ENCODE measurements at regions not wholly inside any gene's neighbourhood (a gene's known extent, or its start where the extent isn't known, plus 50 kb on each side); places are given as distances from the start of the nearest gene placed in this dataset.

GRCh38 chr1:234975941-234976860 is 152.4 kb downstream of the TOMM20 start (continued):
- TF ChIP-seq, protein P1, sequence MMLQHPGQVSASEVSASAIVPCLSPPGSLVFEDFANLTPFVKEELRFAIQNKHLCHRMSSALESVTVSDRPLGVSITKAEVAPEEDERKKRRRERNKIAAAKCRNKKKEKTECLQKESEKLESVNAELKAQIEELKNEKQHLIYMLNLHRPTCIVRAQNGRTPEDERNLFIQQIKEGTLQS (IDR thresholded peaks at IDR 0.05): peak; percentile 15; the same call in 1 of the 2 replicates
- TF ChIP-seq, protein P1 (CRISPR knock-in tag; conservative IDR thresholded peaks at IDR 0.05): 0 out of 2 replicates have a peak, but pooled peaks have one; percentile 28
- TF ChIP-seq LEF1 (IDR thresholded peaks at IDR 0.05) (peak; percentile 76), PRMT5 (CRISPR knock-in tag; IDR thresholded peaks at IDR 0.05) (no peak), CEBPG (CRISPR knock-in tag; IDR thresholded peaks at IDR 0.05) (0 out of 2 replicates have a peak, but pooled peaks have one; percentile 15), CEBPG (tag; conservative IDR thresholded peaks at IDR 0.05 in 1 of 2, IDR thresholded peaks at IDR 0.05 in 1 of 2) (peak in 1 of 2 experiments; percentile 34; a peak in 1 of 4 replicates), RB1 (IDR thresholded peaks at IDR 0.05; ENCODE audit: low read depth) (no peak), ZNF639 (CRISPR knock-in tag; conservative IDR thresholded peaks at IDR 0.05 in 1 of 2, IDR thresholded peaks at IDR 0.05 in 1 of 2) (peak in 1 of 2 experiments; percentile 77; a peak in 2 of 4 replicates), IRF9 (tag; IDR thresholded peaks at IDR 0.05) (no peak), ZFPM2 (CRISPR knock-in tag; IDR thresholded peaks at IDR 0.05) (no peak), CSDE1 (IDR thresholded peaks at IDR 0.05) (no peak), CTBP1 (IDR thresholded peaks at IDR 0.05; ENCODE audit: borderline replicate concordance) (peak; percentile 34; the same call in 1 of the 2 replicates), ATF4 (CRISPR knock-in tag; IDR thresholded peaks at IDR 0.05) (peak; percentile 53; the same call in 1 of the 2 replicates), KAT7 (CRISPR knock-in tag; IDR thresholded peaks at IDR 0.05; ENCODE audit: borderline replicate concordance) (0 out of 2 replicates have a peak, but pooled peaks have one; percentile 17), IRF2 (CRISPR knock-in tag; IDR thresholded peaks at IDR 0.05) (no peak), ZNF239 (CRISPR knock-in tag; IDR thresholded peaks at IDR 0.05) (peak; percentile 56; the same call in 1 of the 2 replicates), ZBTB17 (CRISPR knock-in tag; IDR thresholded peaks at IDR 0.05) (no peak), NR2C1 (IDR thresholded peaks at IDR 0.05) (0 out of 2 replicates have a peak, but pooled peaks have one; percentile 26), NR2C1 (tag; IDR thresholded peaks at IDR 0.05) (0 out of 2 replicates have a peak, but pooled peaks have one; percentile 31)
- TF ChIP-seq, protein P2, sequence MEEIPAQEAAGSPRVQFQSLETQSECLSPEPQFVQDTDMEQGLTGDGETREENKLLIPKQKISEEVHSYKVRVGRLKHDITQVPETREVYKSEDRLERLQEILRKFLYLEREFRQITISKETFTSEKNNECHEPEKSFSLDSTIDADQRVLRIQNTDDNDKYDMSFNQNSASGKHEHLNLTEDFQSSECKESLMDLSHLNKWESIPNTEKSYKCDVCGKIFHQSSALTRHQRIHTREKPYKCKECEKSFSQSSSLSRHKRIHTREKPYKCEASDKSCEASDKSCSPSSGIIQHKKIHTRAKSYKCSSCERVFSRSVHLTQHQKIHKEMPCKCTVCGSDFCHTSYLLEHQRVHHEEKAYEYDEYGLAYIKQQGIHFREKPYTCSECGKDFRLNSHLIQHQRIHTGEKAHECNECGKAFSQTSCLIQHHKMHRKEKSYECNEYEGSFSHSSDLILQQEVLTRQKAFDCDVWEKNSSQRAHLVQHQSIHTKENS (CRISPR knock-in tag; IDR thresholded peaks at IDR 0.05): no peak

Data from K562 (cell line).